ENCODE measurements at regions not wholly inside any gene's neighbourhood (a gene's known extent, or its start where the extent isn't known, plus 50 kb on each side); places are given as distances from the start of the nearest gene placed in this dataset.

DNA sequence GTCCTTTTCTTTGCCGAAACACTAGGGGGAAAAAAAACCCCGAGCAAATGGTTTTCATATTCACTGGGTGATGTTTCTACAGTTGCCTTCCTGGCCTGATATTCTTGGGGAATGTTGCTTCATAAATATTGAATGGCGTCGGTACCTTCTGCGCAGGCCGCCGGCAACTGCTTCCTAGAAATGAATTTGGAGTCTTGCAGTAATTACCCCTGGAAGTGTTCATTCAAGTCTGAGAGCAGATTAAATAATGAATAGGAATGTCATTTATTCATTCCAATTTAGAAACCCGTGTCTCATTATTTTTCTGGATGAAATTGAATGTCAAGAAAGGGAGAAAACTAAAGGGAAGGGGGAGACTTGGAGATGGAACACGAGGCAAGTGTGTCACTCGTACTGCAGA, 179.4 kb upstream of the KCNG1 start:
- H3K9me3 ChIP-seq, result no peaks in the 10 kb centered on the region
- no peaks in the 10 kb centered on the region for H3K4me1 ChIP-seq (ENCODE audit: control insufficient read depth in 1 of 2, insufficient read depth in 1 of 2, low read depth in 1 of 2, low read length in 1 of 2)
- no peak overlapping the region for H3K4me3 ChIP-seq (ENCODE audit: low read depth in 1 of 2, low read length in 1 of 2)
- H3K27me3 ChIP-seq, result peaks cover 10% of the 10 kb centered on the region
- H3K27ac ChIP-seq, result no peak overlapping the region
- no peak for TF ChIP-seq CTCF (IDR thresholded peaks at IDR 0.05)
- H3K36me3 ChIP-seq, result no peaks in the 10 kb centered on the region

DNA sequence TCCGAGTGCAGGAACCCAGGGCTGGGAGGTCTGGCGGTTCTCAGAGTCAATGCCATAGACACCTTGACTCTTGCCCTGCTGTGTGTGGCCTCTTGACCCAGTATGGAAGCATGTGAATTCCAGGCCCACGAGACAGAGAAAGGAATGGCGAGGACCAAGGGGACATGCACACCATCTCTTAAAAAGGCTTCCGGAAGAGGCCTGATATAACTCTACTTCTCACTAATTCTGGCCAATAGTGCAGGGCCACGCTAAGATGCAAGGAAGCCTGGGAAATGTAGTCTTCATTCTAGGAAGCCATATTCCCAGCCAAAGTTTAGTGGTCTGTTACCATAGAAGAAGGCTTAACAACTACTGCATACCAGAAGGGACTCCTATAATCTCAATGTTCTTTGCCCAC, 177.0 kb upstream of the KCNG1 start:
- H3K4me1 ChIP-seq (ENCODE audit: control insufficient read depth in 1 of 2, insufficient read depth in 1 of 2, low read depth in 1 of 2, low read length in 1 of 2), result no peaks in the 10 kb centered on the region
- no peak overlapping the region for H3K4me3 ChIP-seq (ENCODE audit: low read depth in 1 of 2, low read length in 1 of 2)
- no peak for TF ChIP-seq CTCF (IDR thresholded peaks at IDR 0.05)
- peaks cover 10% of the 10 kb centered on the region for H3K27me3 ChIP-seq
- no peaks in the 10 kb centered on the region for H3K36me3 ChIP-seq
- H3K9me3 ChIP-seq, result no peaks in the 10 kb centered on the region
- no peak overlapping the region for H3K27ac ChIP-seq

DNA sequence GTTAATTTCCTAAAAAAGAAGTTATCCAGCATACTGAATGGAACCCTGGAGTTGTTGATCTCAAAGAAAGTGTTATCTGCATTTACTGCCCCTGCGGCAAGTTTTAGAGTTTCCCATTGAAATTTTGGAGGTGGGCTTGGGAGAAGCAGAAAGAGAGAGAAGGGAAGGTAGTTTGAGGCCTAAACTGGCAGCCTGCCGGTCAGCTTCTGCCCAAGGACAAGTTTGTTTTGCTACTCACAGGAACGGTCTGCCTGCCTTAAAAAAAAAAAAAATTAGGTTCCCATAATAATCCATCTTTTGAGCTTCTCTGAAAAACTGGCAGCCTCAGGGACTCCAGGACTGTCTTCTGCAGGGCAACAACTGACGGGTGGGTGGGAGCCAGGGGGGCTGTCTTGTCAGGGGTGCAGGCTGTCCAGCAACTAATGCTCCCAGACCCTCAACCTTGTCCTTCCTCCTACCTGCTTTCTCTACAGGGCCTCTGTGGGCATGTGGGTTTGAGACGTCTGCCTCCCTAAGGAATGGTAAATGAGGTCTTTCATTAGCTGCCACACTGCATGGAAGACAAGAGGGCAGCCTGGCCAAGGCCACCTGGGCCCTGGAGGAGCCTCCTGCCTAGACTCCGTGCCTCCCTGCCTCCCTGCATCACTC, 176.1 kb upstream of the KCNG1 start:
- H3K9me3 ChIP-seq, result no peaks in the 10 kb centered on the region
- no peak overlapping the region for H3K27ac ChIP-seq
- H3K4me1 ChIP-seq (ENCODE audit: control insufficient read depth in 1 of 2, insufficient read depth in 1 of 2, low read depth in 1 of 2, low read length in 1 of 2), result no peaks in the 10 kb centered on the region
- H3K36me3 ChIP-seq, result no peaks in the 10 kb centered on the region
- no peak overlapping the region for H3K4me3 ChIP-seq (ENCODE audit: low read depth in 1 of 2, low read length in 1 of 2)
- no peak for TF ChIP-seq CTCF (IDR thresholded peaks at IDR 0.05)
- peaks cover 4% of the 10 kb centered on the region for H3K27me3 ChIP-seq

- H3K4me3 ChIP-seq (ENCODE audit: low read depth in 1 of 2, low read length in 1 of 2), result no peak overlapping the region
- no peaks in the 10 kb centered on the region for H3K4me1 ChIP-seq (ENCODE audit: control insufficient read depth in 1 of 2, insufficient read depth in 1 of 2, low read depth in 1 of 2, low read length in 1 of 2)
- H3K36me3 ChIP-seq, result no peaks in the 10 kb centered on the region
- H3K27me3 ChIP-seq, result peaks cover 4% of the 10 kb centered on the region
- TF ChIP-seq CTCF (IDR thresholded peaks at IDR 0.05), result no peak
- H3K9me3 ChIP-seq, result no peaks in the 10 kb centered on the region
- no peak overlapping the region for H3K27ac ChIP-seq
These were observed 175.3 kb upstream of the KCNG1 start for GRCh38 chr20:51198238-51198637.

- TF ChIP-seq CTCF (IDR thresholded peaks at IDR 0.05), result no peak
These were observed 174.2 kb upstream of the KCNG1 start for GRCh38 chr20:51196991-51197651.

More at GRCh38 chr20:51196991-51197651, 174.2 kb upstream of the KCNG1 start:
- Histone ChIP-seq H3K9me3 (no peaks in the 10 kb centered on the region), H3K27me3 (no peaks in the 10 kb centered on the region), H3K36me3 (no peaks in the 10 kb centered on the region), H3K4me1 (ENCODE audit: control insufficient read depth in 1 of 2, insufficient read depth in 1 of 2, low read depth in 1 of 2, low read length in 1 of 2) (no peaks in the 10 kb centered on the region), H3K27ac (no peak overlapping the region), H3K4me3 (ENCODE audit: low read depth in 1 of 2, low read length in 1 of 2) (no peak overlapping the region)

All from neutrophil (primary cell).